ENCODE measurements at regions not wholly inside any gene's neighbourhood (a gene's known extent, or its start where the extent isn't known, plus 50 kb on each side); places are given as distances from the start of the nearest gene placed in this dataset.

DNA sequence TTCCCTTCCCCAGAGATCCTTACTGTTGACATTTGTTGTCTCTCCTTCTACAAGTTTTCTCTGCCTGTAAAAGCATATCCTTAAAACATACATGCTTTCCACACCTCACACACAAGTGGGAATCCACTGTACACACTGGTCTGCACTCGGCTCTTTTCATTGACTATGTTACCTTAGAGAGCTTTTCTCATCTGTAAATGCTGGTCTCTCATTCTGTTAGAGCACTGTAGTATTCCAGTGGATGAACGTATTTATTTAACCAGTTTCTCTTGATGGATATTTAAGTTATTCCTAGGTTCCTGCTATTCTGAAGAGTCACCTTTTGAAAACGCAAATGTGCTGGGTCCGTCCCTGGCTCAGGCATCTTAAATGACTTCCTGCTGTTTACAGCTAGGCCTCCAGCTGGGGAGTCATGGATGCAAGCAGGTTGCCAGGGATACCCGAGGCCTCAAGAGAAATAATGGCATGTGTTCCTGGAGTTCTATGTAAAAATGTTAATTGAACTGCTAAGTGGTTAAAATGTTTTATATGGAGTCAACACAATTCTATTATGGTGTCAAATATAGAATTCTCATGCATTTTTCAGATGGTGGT is 61.1 kb upstream of the TGM3 start:
- Mint-ChIP-seq H3K4me3 (no peak overlapping the region), H3K4me1 (peaks cover 17% of the 10 kb centered on the region), H3K27ac (no peak overlapping the region), H3K36me3 (ENCODE audit: low read depth) (no peaks in the 10 kb centered on the region), H3K27me3 (ENCODE audit: insufficient read depth) (no peaks in the 10 kb centered on the region), H3K9me3 (no peaks in the 10 kb centered on the region)
- Histone ChIP-seq H3K4me3 (ENCODE audit: low read length) (no peak overlapping the region), H3K9me3 (ENCODE audit: control insufficient read depth, low read length) (no peaks in the 10 kb centered on the region), H3K36me3 (ENCODE audit: control insufficient read depth, insufficient read depth, low read length) (no peaks in the 10 kb centered on the region), H3K4me1 (ENCODE audit: control insufficient read depth, insufficient read depth, low read length) (no peaks in the 10 kb centered on the region), H3K27ac (ENCODE audit: low read depth, low read length) (peak overlapping the region; percentile 88), H3K27me3 (ENCODE audit: control insufficient read depth, insufficient read depth, low read length, poor library complexity, severe bottlenecking) (no peaks in the 10 kb centered on the region), H3K9ac (ENCODE audit: extremely low read depth, low read length, poor library complexity, severe bottlenecking) (no peak overlapping the region)
- WGBS, 2 experiments (ENCODE audit: insufficient coverage in 1 of 2, insufficient read length in 1 of 2) = 26 to 42% methylated on average over 4 to 5 of the region's 5 CpGs
- no peak for TF ChIP-seq CTCF (conservative IDR thresholded peaks at IDR 0.05)
- peak; percentile 80 for DNase-seq

- no peaks in the 10 kb centered on the region for H3K9me3 Mint-ChIP-seq
- Histone ChIP-seq H3K27me3 (ENCODE audit: control insufficient read depth, insufficient read depth, low read length, poor library complexity, severe bottlenecking) (no peaks in the 10 kb centered on the region), H3K27ac (ENCODE audit: low read depth, low read length) (no peak overlapping the region), H3K9ac (ENCODE audit: extremely low read depth, low read length, poor library complexity, severe bottlenecking) (no peak overlapping the region), H3K9me3 (ENCODE audit: control insufficient read depth, low read length) (no peaks in the 10 kb centered on the region), H3K4me1 (ENCODE audit: control insufficient read depth, insufficient read depth, low read length) (no peaks in the 10 kb centered on the region), H3K36me3 (ENCODE audit: control insufficient read depth, insufficient read depth, low read length) (no peaks in the 10 kb centered on the region), H3K4me3 (ENCODE audit: low read length) (no peak overlapping the region)
- H3K4me1 Mint-ChIP-seq = peaks cover 17% of the 10 kb centered on the region
- no peak overlapping the region for H3K4me3 Mint-ChIP-seq
- no peaks in the 10 kb centered on the region for H3K27me3 Mint-ChIP-seq (ENCODE audit: insufficient read depth)
- WGBS, 2 experiments (ENCODE audit: insufficient coverage in 1 of 2, insufficient read length in 1 of 2) = 85 to 88% methylated on average over 9 to 13 of the region's 13 CpGs
- no peak overlapping the region for H3K27ac Mint-ChIP-seq
- no peak for DNase-seq
- no peaks in the 10 kb centered on the region for H3K36me3 Mint-ChIP-seq (ENCODE audit: low read depth)
- TF ChIP-seq CTCF (conservative IDR thresholded peaks at IDR 0.05) = no peak
Measured at GRCh38 chr20:2236256-2236655, 59.5 kb upstream of the TGM3 start.

DNA sequence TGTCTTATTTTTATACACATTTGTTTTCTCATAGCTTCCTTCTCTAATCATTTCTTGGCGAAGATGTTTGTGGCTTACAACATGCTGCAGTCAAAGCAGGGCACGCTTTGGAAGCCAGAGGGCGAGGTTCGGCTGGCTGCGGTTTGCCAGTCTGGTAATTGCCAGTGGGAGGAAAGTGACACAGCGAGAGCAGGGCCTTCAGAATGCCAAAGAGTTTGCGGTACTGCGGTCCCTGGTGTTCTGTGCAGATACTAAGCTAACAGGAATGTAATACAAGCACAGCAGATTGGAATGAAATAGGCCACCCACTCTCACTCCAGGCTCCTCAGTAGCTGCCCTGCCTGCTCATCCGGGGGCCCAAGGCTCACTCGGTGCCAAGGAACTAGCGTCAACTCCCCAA is 58.7 kb upstream of the TGM3 start:
- TF ChIP-seq CTCF (conservative IDR thresholded peaks at IDR 0.05) = peak; percentile 43
- Mint-ChIP-seq H3K4me1 (peaks cover 17% of the 10 kb centered on the region), H3K36me3 (ENCODE audit: low read depth) (no peaks in the 10 kb centered on the region), H3K4me3 (no peak overlapping the region), H3K27ac (no peak overlapping the region), H3K27me3 (ENCODE audit: insufficient read depth) (no peaks in the 10 kb centered on the region), H3K9me3 (no peaks in the 10 kb centered on the region)
- no peaks in the 10 kb centered on the region for H3K36me3 ChIP-seq (ENCODE audit: control insufficient read depth, insufficient read depth, low read length)
- no peak overlapping the region for H3K4me3 ChIP-seq (ENCODE audit: low read length)
- no peaks in the 10 kb centered on the region for H3K9me3 ChIP-seq (ENCODE audit: control insufficient read depth, low read length)
- H3K27ac ChIP-seq (ENCODE audit: low read depth, low read length) = no peak overlapping the region
- no peaks in the 10 kb centered on the region for H3K4me1 ChIP-seq (ENCODE audit: control insufficient read depth, insufficient read depth, low read length)
- H3K9ac ChIP-seq (ENCODE audit: extremely low read depth, low read length, poor library complexity, severe bottlenecking) = no peak overlapping the region
- 88 to 92% methylated on average over 9 to 11 of the region's 11 CpGs for WGBS, 2 experiments (ENCODE audit: insufficient coverage in 1 of 2, insufficient read length in 1 of 2)
- peak; percentile 52 for DNase-seq
- H3K27me3 ChIP-seq (ENCODE audit: control insufficient read depth, insufficient read depth, low read length, poor library complexity, severe bottlenecking) = no peaks in the 10 kb centered on the region

Measured in endodermal cell (in vitro differentiated cells).